ENCODE measurements at regions not wholly inside any gene's neighbourhood (a gene's known extent, or its start where the extent isn't known, plus 50 kb on each side); places are given as distances from the start of the nearest gene placed in this dataset.

DNA sequence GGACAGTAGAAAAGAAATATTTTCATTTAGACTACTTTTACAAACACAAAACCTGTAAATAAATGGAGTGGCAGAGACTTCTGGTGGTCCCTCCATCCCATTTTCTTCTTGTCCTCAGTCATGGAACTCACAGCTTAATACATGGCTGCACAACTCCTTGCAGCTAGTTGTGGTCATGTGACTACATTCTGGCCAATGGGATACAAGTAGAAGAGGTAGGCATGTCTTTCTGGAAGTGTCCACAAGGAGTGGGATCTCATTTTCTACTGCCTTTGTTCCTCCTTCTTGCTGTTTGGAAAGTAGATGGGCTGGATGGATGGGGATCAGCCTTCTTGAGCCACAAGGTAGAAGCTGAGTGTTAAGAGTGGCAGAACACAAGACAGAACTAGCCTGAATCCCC, 555.8 kb downstream of the SATB2 start:
- TF ChIP-seq ZFX (IDR thresholded peaks at IDR 0.05; ENCODE audit: borderline replicate concordance) (no peak), CTCF (IDR thresholded peaks at IDR 0.05) (no peak)
- H3K27ac ChIP-seq = no peak overlapping the region

DNA sequence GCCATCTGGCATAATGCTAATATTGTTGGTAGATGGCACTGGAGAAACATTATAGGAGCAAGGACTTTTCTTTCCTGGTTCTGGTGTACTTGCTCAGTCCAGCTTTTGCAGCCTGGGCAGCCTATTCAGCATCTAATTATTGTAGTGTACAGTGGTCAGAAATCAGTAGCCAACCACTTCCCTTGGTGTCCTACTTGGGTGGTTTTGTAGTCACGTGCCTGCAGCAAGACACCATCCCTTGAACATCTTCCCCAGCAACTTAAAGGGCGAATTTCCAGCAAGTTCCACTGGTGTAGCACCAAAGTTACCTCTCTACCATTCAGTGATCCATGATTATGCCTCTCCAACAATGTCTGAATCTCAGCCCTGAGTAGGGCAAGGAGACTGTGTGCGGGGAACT, 557.6 kb downstream of the SATB2 start:
- no peak overlapping the region for H3K27ac ChIP-seq
- TF ChIP-seq ZFX (IDR thresholded peaks at IDR 0.05; ENCODE audit: borderline replicate concordance) = no peak
- no peak for TF ChIP-seq CTCF (IDR thresholded peaks at IDR 0.05)

GRCh38 chr2:198890490-198890889, 567.2 kb downstream of the SATB2 start:
- no peak overlapping the region for H3K27ac ChIP-seq
- no peak for TF ChIP-seq ZFX (IDR thresholded peaks at IDR 0.05; ENCODE audit: borderline replicate concordance)
- no peak for TF ChIP-seq CTCF (IDR thresholded peaks at IDR 0.05)

DNA sequence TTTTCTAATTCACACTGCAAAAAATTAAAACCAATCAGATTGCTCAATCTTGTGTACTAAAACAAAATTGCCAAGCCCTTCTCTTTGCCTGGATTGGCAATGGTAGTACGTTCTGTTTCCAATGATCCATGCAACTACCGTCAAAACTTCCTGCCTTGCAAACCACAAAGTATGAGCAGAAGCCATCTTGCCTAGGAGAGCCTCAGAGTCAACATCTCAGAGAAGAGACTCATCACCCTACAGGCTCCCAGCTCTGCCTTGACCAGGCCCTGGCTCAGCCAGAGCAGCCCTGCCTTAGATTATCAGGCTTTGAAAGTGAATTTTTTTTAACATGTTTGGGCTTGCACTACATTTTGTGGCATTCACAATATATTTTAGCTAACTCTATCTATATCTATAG, 574.1 kb downstream of the SATB2 start:
- TF ChIP-seq ZFX (IDR thresholded peaks at IDR 0.05; ENCODE audit: borderline replicate concordance) (no peak), CTCF (IDR thresholded peaks at IDR 0.05) (no peak)
- H3K27ac ChIP-seq = no peak overlapping the region

GRCh38 chr2:198880986-198881385, 576.8 kb downstream of the SATB2 start:
- H3K27ac ChIP-seq = no peak overlapping the region
- no peak for TF ChIP-seq ZFX (IDR thresholded peaks at IDR 0.05; ENCODE audit: borderline replicate concordance)
- TF ChIP-seq CTCF (IDR thresholded peaks at IDR 0.05) = no peak

DNA sequence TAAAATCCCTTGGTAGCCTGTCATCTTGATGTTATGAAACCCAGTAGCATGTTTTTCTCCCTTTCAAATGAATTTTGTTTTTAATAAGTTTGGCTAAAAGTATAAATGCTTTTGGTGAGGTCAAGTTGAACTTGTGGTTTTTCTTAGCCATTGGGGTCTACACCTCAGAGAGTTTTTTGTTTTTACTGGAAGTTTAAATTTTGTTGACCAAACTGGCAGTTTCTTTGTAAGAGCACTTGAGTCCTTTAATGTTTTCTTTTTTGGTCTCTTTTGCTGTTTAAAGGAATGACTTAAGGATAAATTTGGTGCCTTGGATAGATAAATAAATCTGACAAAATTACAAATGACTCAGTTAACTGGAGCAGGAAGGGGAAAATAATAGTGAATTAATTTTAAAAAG, 577.3 kb downstream of the SATB2 start:
- TF ChIP-seq ZFX (IDR thresholded peaks at IDR 0.05; ENCODE audit: borderline replicate concordance) (no peak), CTCF (IDR thresholded peaks at IDR 0.05) (no peak)
- no peak overlapping the region for H3K27ac ChIP-seq

GRCh38 chr2:198874472-198874858, 583.3 kb downstream of the SATB2 start:
- no peak for TF ChIP-seq ZFX (IDR thresholded peaks at IDR 0.05; ENCODE audit: borderline replicate concordance)
- no peak for TF ChIP-seq CTCF (IDR thresholded peaks at IDR 0.05)
- no peak overlapping the region for H3K27ac ChIP-seq

Measured in 22Rv1 (cell line).